HG03108 (cell line): ENCODE measurements at regions not wholly inside any gene's neighbourhood (a gene's known extent, or its start where the extent isn't known, plus 50 kb on each side); places are given as distances from the start of the nearest gene placed in this dataset.

ENCODE experiments used
- ATAC-seq: cut with Tn5 transposase; IDR thresholded peaks from one replicate; pipeline ENCODE4 v1.9.1; 2021; ENCODE audit warnings: moderate library complexity; ENCODE audit not compliant: unreplicated experiment

GRCh38 chr7:106606120-106606519 lies 54.8 kb downstream of the CCDC71L start:
- ATAC-seq: no peak

- no peak for ATAC-seq
Observed at GRCh38 chr7:106604971-106605370, 56.0 kb downstream of the CCDC71L start.

GRCh38 chr7:106604303-106604924 lies 56.5 kb downstream of the CCDC71L start:
- no peak for ATAC-seq

- ATAC-seq: no peak
Observed at GRCh38 chr7:106603346-106603745, 57.6 kb downstream of the CCDC71L start.

GRCh38 chr7:106602062-106602461 lies 58.9 kb downstream of the CCDC71L start:
- no peak for ATAC-seq

- no peak for ATAC-seq
Observed at GRCh38 chr7:106600569-106601373, 60.2 kb downstream of the CCDC71L start.

- ATAC-seq: no peak
Observed at GRCh38 chr7:106599343-106599698, 61.6 kb downstream of the CCDC71L start.

GRCh38 chr7:106598663-106599342 lies 62.2 kb downstream of the CCDC71L start:
- ATAC-seq: peak; percentile 95

GRCh38 chr7:106597751-106598546 lies 63.0 kb downstream of the CCDC71L start:
- no peak for ATAC-seq

- ATAC-seq: no peak
Observed at GRCh38 chr7:106597014-106597413, 63.9 kb downstream of the CCDC71L start.

- no peak for ATAC-seq
Observed at GRCh38 chr7:106595922-106596321, 65.0 kb downstream of the CCDC71L start.

- ATAC-seq: no peak
Observed at GRCh38 chr7:106593028-106593417, 67.9 kb downstream of the CCDC71L start.

GRCh38 chr7:106592282-106593027 lies 68.5 kb downstream of the CCDC71L start:
- ATAC-seq: no peak

- no peak for ATAC-seq
Observed at GRCh38 chr7:106591146-106591545, 69.8 kb downstream of the CCDC71L start.

- ATAC-seq: no peak
Observed at GRCh38 chr7:106590209-106590816, 70.6 kb downstream of the CCDC71L start.

- ATAC-seq: no peak
Observed at GRCh38 chr7:106589198-106589879, 71.6 kb downstream of the CCDC71L start.

- ATAC-seq: no peak
Observed at GRCh38 chr7:106588422-106589197, 72.3 kb downstream of the CCDC71L start.

GRCh38 chr7:106584914-106585759 lies 75.8 kb downstream of the CCDC71L start:
- no peak for ATAC-seq
